Spleen (tissue), 11 donors: ENCODE measurements at regions not wholly inside any gene's neighbourhood (a gene's known extent, or its start where the extent isn't known, plus 50 kb on each side); places are given as distances from the start of the nearest gene placed in this dataset.

Experiments used
- DNase-seq: peaks from one replicate; pipeline ENCODE4 v3.0.0-alpha.2; 2020
- H3K27ac ChIP-seq, 8 donors: fragments of 200-600 bp; sonication (generic) in 7 of 8; 1 replicate in 4 of 8; 2 replicates in 4 of 8; pipeline versions ENCODE4 v1.5.0 to v1.8.0; 2016 to 2021; ENCODE audit warnings: inconsistent platforms in 4 of 8, mild to moderate bottlenecking in 4 of 8, moderate library complexity in 1 of 8
- H3K27me3 ChIP-seq, 7 donors: fragments of 200-600 bp; sonication (generic) in 6 of 7; replicated peaks in 1 of 7; 1 replicate in 4 of 7; 2 replicates in 3 of 7; pipeline versions ENCODE4 v1.5.0 to v1.8.0; 2016 to 2021; ENCODE audit warnings: inconsistent platforms in 3 of 7, mild to moderate bottlenecking in 1 of 7
- H3K36me3 ChIP-seq, 6 donors: fragments of 200-600 bp; sonication (generic) in 5 of 6; 1 replicate in 4 of 6; 2 replicates in 2 of 6; pipeline versions ENCODE4 v1.5.0 to v1.8.0; 2016 to 2021; ENCODE audit warnings: inconsistent platforms in 2 of 6
- H3K4me1 ChIP-seq, 6 donors: fragments of 200-600 bp; sonication (generic) in 5 of 6; 1 replicate in 3 of 6; 2 replicates in 3 of 6; pipeline versions ENCODE4 v1.5.0 to v1.8.0; 2016 to 2021; ENCODE audit warnings: inconsistent platforms in 3 of 6
- H3K4me3 ChIP-seq, 8 donors: fragments of 200-600 bp; sonication (generic) in 7 of 8; 1 replicate in 4 of 8; 2 replicates in 4 of 8; pipeline versions ENCODE4 v1.5.0 to v1.8.0; 2016 to 2021; ENCODE audit warnings: inconsistent platforms in 4 of 8, mild to moderate bottlenecking in 4 of 8, moderate library complexity in 2 of 8
- H3K9me3 ChIP-seq, 8 donors: fragments of 200-600 bp; sonication (generic) in 7 of 8; 1 replicate in 4 of 8; 2 replicates in 4 of 8; pipeline versions ENCODE4 v1.5.0 to v1.8.0; 2016 to 2021; ENCODE audit warnings: inconsistent platforms in 4 of 8
- POLR2A ChIP-seq, 3 donors: fragments of 450-650 bp; IDR thresholded peaks; one replicate each; pipeline ENCODE4 v1.5.1; 2017; ENCODE audit warnings: antibody characterized with exemption in 3 of 3, mild to moderate bottlenecking in 1 of 3
- POLR2AphosphoS5 ChIP-seq, 3 donors: sonication (generic); formaldehyde crosslinking; IDR thresholded peaks; one replicate each; pipeline ENCODE4 v1.5.1; 2017; ENCODE audit warnings: antibody characterized with exemption in 3 of 3
- WGBS, 5 donors: extraction: QIAGEN DNeasy Blood & Tissue Kit in 3 of 5; methylation state at CpG; one replicate each; pipeline versions ENCODE4 v1.1.5 to v1.1.7; 2013 to 2018; 5-methylcytosine and 5-hydroxymethylcytosine counted together
- intact Hi-C: fragments of 100-400 bp; cut with DNase I; formaldehyde crosslinking; loops from one replicate; pipeline ENCODE4 v1.15.0; 2023; ENCODE audit warnings: low total_unique reads
- TF ChIP-seq, protein P1 (sequence below), 11 experiments: fragments of 200-600 bp in 7 of 11; fragments of 450-650 bp in 4 of 11; sonication (generic) in 4 of 11; IDR thresholded peaks in 8 of 11; conservative IDR thresholded peaks in 3 of 11; 1 replicate in 7 of 11; 2 replicates in 4 of 11; pipeline versions ENCODE4 v1.4.0 to v1.8.0; 2016 to 2021; ENCODE audit warnings: antibody characterized with exemption in 11 of 11, inconsistent platforms in 4 of 11, mild to moderate bottlenecking in 1 of 11
- donor health status: healthy with polysubstance abuse.
- donor health status: DM: no; HTN: no; CAD: no; lungs with moderate emphysema.
- donor health status: DM: no; HTN: no; CAD: no.
- donor health status: Bipolar disorder and iron deficiency.
- donor health status: healthy.
- donor health status: DM: no; HTN: no; CAD: no.
- donor health status: DM: yes; HTN: yes; CAD: no.

DNA sequence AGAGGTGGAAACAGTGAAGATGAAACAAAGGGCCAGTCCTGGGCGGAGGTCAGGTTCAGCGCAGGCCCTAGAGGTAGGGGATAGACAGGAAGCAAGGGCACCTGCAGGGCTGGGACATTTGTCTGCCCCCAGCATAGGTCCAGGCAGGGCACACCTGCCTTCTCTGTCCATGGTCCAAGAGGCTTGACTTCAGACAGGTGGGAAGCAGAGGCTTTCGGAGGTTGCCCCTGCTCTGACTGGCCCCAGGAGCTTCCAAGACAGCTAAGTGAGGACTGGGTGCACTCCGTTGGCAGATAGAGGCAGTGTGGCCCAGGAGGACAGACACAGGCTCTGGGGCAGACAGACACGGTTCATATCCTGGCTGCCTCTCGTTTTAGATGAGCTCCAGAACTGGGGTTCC lies 71.6 kb upstream of the GRB10 start:
- Histone ChIP-seq H3K9me3 (no peaks in the 10 kb centered on the region), H3K27ac (no peak overlapping the region), H3K36me3 (no peaks in the 10 kb centered on the region), H3K4me3 (no peak overlapping the region), H3K27me3 (peaks cover 0 to 6% (median 0%) of the 10 kb centered on the region in 7 donors), H3K4me1 (no peaks in the 10 kb centered on the region)
- DNase-seq, result no peak
- intact Hi-C loops, result no loop called here
- TF ChIP-seq POLR2AphosphoS5 (IDR thresholded peaks at IDR 0.05), result no peak
- no peak for TF ChIP-seq POLR2A (IDR thresholded peaks at IDR 0.05)
- TF ChIP-seq, protein P1, sequence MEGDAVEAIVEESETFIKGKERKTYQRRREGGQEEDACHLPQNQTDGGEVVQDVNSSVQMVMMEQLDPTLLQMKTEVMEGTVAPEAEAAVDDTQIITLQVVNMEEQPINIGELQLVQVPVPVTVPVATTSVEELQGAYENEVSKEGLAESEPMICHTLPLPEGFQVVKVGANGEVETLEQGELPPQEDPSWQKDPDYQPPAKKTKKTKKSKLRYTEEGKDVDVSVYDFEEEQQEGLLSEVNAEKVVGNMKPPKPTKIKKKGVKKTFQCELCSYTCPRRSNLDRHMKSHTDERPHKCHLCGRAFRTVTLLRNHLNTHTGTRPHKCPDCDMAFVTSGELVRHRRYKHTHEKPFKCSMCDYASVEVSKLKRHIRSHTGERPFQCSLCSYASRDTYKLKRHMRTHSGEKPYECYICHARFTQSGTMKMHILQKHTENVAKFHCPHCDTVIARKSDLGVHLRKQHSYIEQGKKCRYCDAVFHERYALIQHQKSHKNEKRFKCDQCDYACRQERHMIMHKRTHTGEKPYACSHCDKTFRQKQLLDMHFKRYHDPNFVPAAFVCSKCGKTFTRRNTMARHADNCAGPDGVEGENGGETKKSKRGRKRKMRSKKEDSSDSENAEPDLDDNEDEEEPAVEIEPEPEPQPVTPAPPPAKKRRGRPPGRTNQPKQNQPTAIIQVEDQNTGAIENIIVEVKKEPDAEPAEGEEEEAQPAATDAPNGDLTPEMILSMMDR (IDR thresholded peaks at IDR 0.05 in 8 of 11, conservative IDR thresholded peaks at IDR 0.05 in 3 of 11), result no peak
- 77 to 93% (median 87%) methylated on average over 6 of the region's 6 CpGs for WGBS, 5 donors

DNA sequence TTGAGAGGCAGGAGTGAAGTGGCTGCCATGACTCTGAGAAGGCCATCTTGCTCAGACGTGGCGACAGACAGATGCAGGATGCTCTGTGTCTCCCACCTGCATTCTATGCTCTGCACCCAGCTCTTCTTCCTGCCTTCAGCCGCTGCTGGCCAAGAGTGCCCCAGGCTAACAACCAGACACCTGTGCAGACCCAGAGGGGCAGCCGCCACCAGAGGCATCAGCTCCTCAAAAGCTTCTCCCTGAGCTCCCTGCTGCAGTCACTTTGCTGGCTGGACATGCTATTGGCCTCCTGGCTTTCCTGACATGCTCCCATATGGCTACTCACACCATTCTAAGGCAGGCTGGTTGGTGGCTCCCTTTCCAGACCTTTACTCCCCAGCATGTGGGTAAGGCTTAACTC lies 70.6 kb upstream of the GRB10 start:
- no peak for DNase-seq
- TF ChIP-seq POLR2AphosphoS5 (IDR thresholded peaks at IDR 0.05) (no peak), POLR2A (IDR thresholded peaks at IDR 0.05) (no peak)
- intact Hi-C loops, result no loop called here
- Histone ChIP-seq H3K9me3 (no peaks in the 10 kb centered on the region), H3K4me3 (no peak overlapping the region), H3K36me3 (no peaks in the 10 kb centered on the region), H3K27me3 (peaks cover 0 to 6% (median 0%) of the 10 kb centered on the region in 7 donors), H3K4me1 (no peaks in the 10 kb centered on the region), H3K27ac (no peak overlapping the region)
- WGBS, 5 donors, result 68 to 94% (median 72%) methylated on average over 2 to 4 of the region's 4 CpGs

DNA sequence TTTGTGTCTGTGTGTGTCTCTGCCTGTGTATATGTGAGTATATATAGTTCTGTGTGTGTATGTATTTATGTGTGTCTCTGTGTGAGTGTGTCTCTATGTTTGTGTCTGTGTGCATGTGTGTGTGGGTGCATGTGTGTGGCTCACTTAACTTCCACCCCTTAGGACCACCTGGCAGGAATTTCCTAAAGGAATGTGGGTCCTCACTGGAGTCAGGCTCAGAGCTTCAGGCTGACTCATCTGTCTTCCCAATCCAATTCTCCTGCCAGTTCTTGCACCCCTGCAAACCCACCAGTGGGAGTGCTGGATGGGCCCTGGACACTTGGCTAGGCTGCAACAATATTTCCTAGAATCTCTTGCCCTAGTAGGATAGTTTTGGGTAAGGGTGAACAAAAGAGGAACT lies 70.2 kb upstream of the GRB10 start:
- Histone ChIP-seq H3K9me3 (no peaks in the 10 kb centered on the region), H3K36me3 (no peaks in the 10 kb centered on the region), H3K27me3 (peaks cover 0 to 6% (median 0%) of the 10 kb centered on the region in 7 donors), H3K27ac (no peak overlapping the region), H3K4me1 (no peaks in the 10 kb centered on the region), H3K4me3 (no peak overlapping the region)
- DNase-seq, result no peak
- TF ChIP-seq POLR2A (IDR thresholded peaks at IDR 0.05), result no peak
- no peak for TF ChIP-seq POLR2AphosphoS5 (IDR thresholded peaks at IDR 0.05)
- TF ChIP-seq, protein P1 (IDR thresholded peaks at IDR 0.05 in 8 of 11, conservative IDR thresholded peaks at IDR 0.05 in 3 of 11), result no peak
- intact Hi-C loops, result no loop called here

DNA sequence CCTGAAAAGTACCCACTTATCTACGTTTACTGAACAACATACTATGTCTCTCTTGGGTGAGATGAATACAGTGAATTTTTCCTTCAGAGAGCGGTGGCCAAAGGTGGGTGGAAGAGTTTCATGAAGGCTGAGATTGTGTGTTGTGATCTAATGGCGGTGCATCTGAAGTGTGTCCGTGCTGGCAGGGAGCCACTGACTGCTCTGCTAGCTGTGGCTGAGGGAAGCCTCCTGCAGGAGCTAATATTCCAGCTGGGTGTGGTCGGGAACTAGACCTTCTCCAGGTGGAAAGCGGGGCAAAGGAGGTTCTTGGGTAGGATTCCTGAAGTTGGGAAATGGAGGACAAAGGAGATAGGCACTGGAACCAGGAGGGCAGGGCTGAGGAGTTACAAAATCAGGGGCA lies 69.2 kb upstream of the GRB10 start:
- TF ChIP-seq, protein P1 (IDR thresholded peaks at IDR 0.05 in 8 of 11, conservative IDR thresholded peaks at IDR 0.05 in 3 of 11), result no peak
- TF ChIP-seq POLR2AphosphoS5 (IDR thresholded peaks at IDR 0.05), result no peak
- no peak for TF ChIP-seq POLR2A (IDR thresholded peaks at IDR 0.05)
- H3K4me3 ChIP-seq, result no peak overlapping the region
- H3K27me3 ChIP-seq, result peaks cover 0 to 3% (median 0%) of the 10 kb centered on the region in 7 donors
- no peaks in the 10 kb centered on the region for H3K4me1 ChIP-seq
- no peaks in the 10 kb centered on the region for H3K36me3 ChIP-seq
- intact Hi-C loops, result no loop called here
- DNase-seq, result no peak
- H3K9me3 ChIP-seq, result no peaks in the 10 kb centered on the region
- H3K27ac ChIP-seq, result no peak overlapping the region
- WGBS, 5 donors, result 68 to 85% (median 78%) methylated on average over 6 of the region's 6 CpGs

DNA sequence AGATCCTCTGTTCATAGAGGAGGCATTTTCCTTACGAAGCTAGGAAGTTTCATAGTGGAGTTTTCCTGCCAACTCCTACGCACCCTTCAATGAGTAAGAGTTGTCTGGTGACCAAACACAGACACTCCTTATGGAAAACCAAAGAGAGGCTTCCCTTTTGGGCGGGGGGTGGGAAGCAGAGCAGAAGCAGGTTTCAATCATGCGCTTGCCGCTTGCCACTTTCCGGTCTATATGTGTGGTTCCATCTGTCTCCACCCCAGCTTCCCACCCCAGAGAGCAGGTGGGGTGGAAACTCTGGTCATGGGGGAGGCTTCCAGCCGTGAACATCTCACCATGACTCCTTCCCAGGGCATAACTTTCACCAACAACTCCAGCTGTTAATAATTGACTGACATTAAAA lies 68.8 kb upstream of the GRB10 start:
- intact Hi-C loops, result no loop called here
- H3K27ac ChIP-seq, result no peak overlapping the region
- TF ChIP-seq, protein P1 (IDR thresholded peaks at IDR 0.05 in 8 of 11, conservative IDR thresholded peaks at IDR 0.05 in 3 of 11), result no peak
- no peak for TF ChIP-seq POLR2AphosphoS5 (IDR thresholded peaks at IDR 0.05)
- no peak for TF ChIP-seq POLR2A (IDR thresholded peaks at IDR 0.05)

More for the DNA sequence above, 68.8 kb upstream of the GRB10 start:
- H3K27me3 ChIP-seq, result no peaks in the 10 kb centered on the region
- no peaks in the 10 kb centered on the region for H3K4me1 ChIP-seq
- H3K9me3 ChIP-seq, result no peaks in the 10 kb centered on the region
- WGBS, 5 donors, result 72 to 89% (median 86%) methylated on average over 7 of the region's 7 CpGs
- H3K4me3 ChIP-seq, result no peak overlapping the region
- no peak for DNase-seq
- H3K36me3 ChIP-seq, result no peaks in the 10 kb centered on the region
